H1 (cell line): ENCODE measurements at regions not wholly inside any gene's neighbourhood (a gene's known extent, or its start where the extent isn't known, plus 50 kb on each side); places are given as distances from the start of the nearest gene placed in this dataset.

Experiments used
- CTCF ChIA-PET: fragments of 300-600 bp; sonication (Branson Sonifier 250); formaldehyde crosslinking; loops from one replicate; lab custom pipeline; 2021; ENCODE audit not compliant: partially characterized antibody; lab: Charles Lee
- POLR2A ChIA-PET: fragments of 300-600 bp; sonication (Branson Sonifier 250); formaldehyde crosslinking; loops from one replicate; lab custom pipeline; 2021; ENCODE audit warnings: inconsistent platforms; ENCODE audit not compliant: partially characterized antibody; lab: Charles Lee
- DNase-seq, 2 experiments: peaks; one replicate each; pipeline versions ENCODE4 v3.0.0 to v3.0.0-alpha.2; 2010 to 2022; ENCODE audit warnings: low spot score in 2 of 2, low read depth in 1 of 2, mixed read lengths in 1 of 2
- FAIRE-seq: peaks from 2 replicates; lab custom pipeline; 2011; peaks lifted over from hg19 to GRCh38; lab: Jason Lieb, UNC
- H2AFZ ChIP-seq: 2 replicates; pipeline ENCODE4 v1.8.1; 2012; ENCODE audit warnings: low read length, inconsistent platforms
- H2AK5ac ChIP-seq: 2 replicates; pipeline ENCODE4 v1.6.1; 2013; ENCODE audit warnings: low read depth, low read length
- H2BK120ac ChIP-seq: replicated peaks from 2 replicates; pipeline ENCODE3; 2013; ENCODE audit warnings: low read depth, low read length, inconsistent platforms
- H2BK12ac ChIP-seq: 2 replicates; pipeline ENCODE4 v1.6.1; 2013; ENCODE audit warnings: low read depth, low read length
- H2BK15ac ChIP-seq: 2 replicates; pipeline ENCODE4 v1.6.1; 2013; ENCODE audit warnings: low read length
- H2BK20ac ChIP-seq: 2 replicates; pipeline ENCODE4 v1.6.1; 2013; ENCODE audit warnings: low read length
- H2BK5ac ChIP-seq: 2 replicates; pipeline ENCODE4 v1.6.1; 2013; ENCODE audit warnings: low read depth, low read length
- H3K14ac ChIP-seq: 2 replicates; pipeline ENCODE4 v1.6.1; 2013; ENCODE audit warnings: inconsistent platforms; ENCODE audit not compliant: insufficient read length
- H3K18ac ChIP-seq: 2 replicates; pipeline ENCODE4 v1.6.1; 2013; ENCODE audit warnings: low read length; ENCODE audit errors: extremely low read depth
- H3K23ac ChIP-seq: 2 replicates; pipeline ENCODE4 v1.6.1; 2013; ENCODE audit warnings: inconsistent platforms; ENCODE audit not compliant: insufficient read length
- H3K23me2 ChIP-seq: 2 replicates; pipeline ENCODE4 v1.6.1; 2013; ENCODE audit warnings: low read depth, low read length
- H3K27ac ChIP-seq: 2 replicates; pipeline ENCODE4 v1.6.1; 2011; ENCODE audit warnings: low read depth, low read length, inconsistent platforms
- H3K27me3 ChIP-seq, 4 experiments: replicated peaks in 1 of 4; 1 replicate in 1 of 4; 2 replicates in 3 of 4; pipeline versions ENCODE4 v1.6.1 to v1.8.1; 2011 to 2013; ENCODE audit warnings: low read length in 3 of 4, mild to moderate bottlenecking in 3 of 4, inconsistent platforms in 2 of 4, mixed read lengths in 2 of 4, moderate library complexity in 1 of 4; ENCODE audit not compliant: control insufficient read depth in 3 of 4, insufficient read depth in 3 of 4; ENCODE audit errors: extremely low read depth in 1 of 4
- H3K36me3 ChIP-seq, 4 experiments: 2 replicates each; pipeline versions ENCODE4 v1.6.1 to v1.8.1; 2011 to 2013; ENCODE audit warnings: mild to moderate bottlenecking in 4 of 4, low read length in 3 of 4, moderate library complexity in 2 of 4, control low read depth in 1 of 4, inconsistent platforms in 1 of 4; ENCODE audit not compliant: insufficient read depth in 4 of 4, control insufficient read depth in 2 of 4
- H3K4ac ChIP-seq: replicated peaks from 2 replicates; pipeline ENCODE3; 2013; ENCODE audit warnings: low read length, low read depth, mixed read lengths, inconsistent platforms; ENCODE audit not compliant: insufficient read length
- H3K4me1 ChIP-seq, 4 experiments: replicated peaks in 1 of 4; 1 replicate in 1 of 4; 2 replicates in 3 of 4; pipeline versions ENCODE4 v1.6.1 to v1.8.1; 2011 to 2013; ENCODE audit warnings: low read length in 3 of 4, inconsistent platforms in 2 of 4, mixed read lengths in 1 of 4; ENCODE audit not compliant: insufficient read depth in 4 of 4, control insufficient read depth in 3 of 4
- H3K4me2 ChIP-seq, 2 experiments: 2 replicates each; pipeline versions ENCODE4 v1.6.1 to v1.8.1; 2011 to 2013; ENCODE audit warnings: low read depth in 2 of 2, low read length in 2 of 2, control low read depth in 1 of 2, inconsistent platforms in 1 of 2, mild to moderate bottlenecking in 1 of 2; ENCODE audit not compliant: insufficient read depth in 1 of 2
- H3K4me3 ChIP-seq, 4 experiments: fragments of 200-600, 300-600 bp in 1 of 4; sonication (generic), shearing (Covaris generic), sonication (Bioruptor Twin) in 1 of 4; 2 replicates each; pipeline versions ENCODE4 v1.5.1 to v1.8.1; 2011 to 2016; ENCODE audit warnings: low read length in 4 of 4, low read depth in 3 of 4, control low read depth in 2 of 4, inconsistent platforms in 2 of 4, mild to moderate bottlenecking in 2 of 4, mixed read lengths in 1 of 4, moderate library complexity in 1 of 4; ENCODE audit not compliant: insufficient read depth in 2 of 4; ENCODE audit errors: extremely low read depth in 1 of 4
- H3K56ac ChIP-seq: replicated peaks from 2 replicates; pipeline ENCODE3; 2013; ENCODE audit warnings: low read depth, mild to moderate bottlenecking, mixed read lengths, low read length, inconsistent platforms; ENCODE audit not compliant: insufficient read length
- H3K79me1 ChIP-seq: 2 replicates; pipeline ENCODE4 v1.6.1; 2013; ENCODE audit warnings: low read depth, low read length, control low read depth
- H3K79me2 ChIP-seq, 2 experiments: 2 replicates each; pipeline versions ENCODE4 v1.6.1 to v1.8.1; 2012 to 2013; ENCODE audit warnings: low read length in 2 of 2, mild to moderate bottlenecking in 2 of 2, inconsistent platforms in 1 of 2; ENCODE audit not compliant: insufficient read depth in 2 of 2, control insufficient read depth in 1 of 2
- H3K9ac ChIP-seq, 4 experiments: replicated peaks in 1 of 4; 1 replicate in 1 of 4; 2 replicates in 3 of 4; pipeline versions ENCODE4 v1.6.1 to v1.8.1; 2011 to 2013; ENCODE audit warnings: low read depth in 3 of 4, low read length in 3 of 4, control low read depth in 2 of 4, mild to moderate bottlenecking in 2 of 4, moderate library complexity in 2 of 4, inconsistent platforms in 1 of 4; ENCODE audit errors: extremely low read depth in 1 of 4
- H3K9me3 ChIP-seq, 2 experiments: 2 replicates each; pipeline versions ENCODE4 v1.6.1 to v1.8.1; 2012 to 2013; ENCODE audit warnings: mild to moderate bottlenecking in 2 of 2, moderate library complexity in 2 of 2, control low read depth in 1 of 2, inconsistent platforms in 1 of 2, low read depth in 1 of 2, low read length in 1 of 2, mixed read lengths in 1 of 2; ENCODE audit not compliant: insufficient read depth in 2 of 2
- H4K20me1 ChIP-seq, 2 experiments: replicated peaks in 1 of 2; 2 replicates each; pipeline versions ENCODE3 to v1.8.1; 2011 to 2013; ENCODE audit warnings: inconsistent platforms in 2 of 2, low read length in 2 of 2, mild to moderate bottlenecking in 1 of 2; ENCODE audit not compliant: insufficient read depth in 2 of 2, control insufficient read depth in 1 of 2
- H4K5ac ChIP-seq: 2 replicates; pipeline ENCODE4 v1.6.1; 2013; ENCODE audit warnings: low read length, low read depth, mixed read lengths, inconsistent platforms; ENCODE audit not compliant: insufficient read length
- H4K8ac ChIP-seq: 2 replicates; pipeline ENCODE4 v1.8.0; 2013; ENCODE audit warnings: mild to moderate bottlenecking, moderate library complexity, low read length, inconsistent platforms; ENCODE audit not compliant: insufficient read depth; ENCODE audit errors: extremely low read depth
- H4K91ac ChIP-seq: replicated peaks from 2 replicates; pipeline ENCODE3; 2013; ENCODE audit warnings: low read length, mixed read lengths, inconsistent platforms; ENCODE audit not compliant: insufficient read length
- ASH2L ChIP-seq: fragments of 200-600, 300-600 bp; sonication (generic); IDR thresholded peaks from one replicate; pipeline ENCODE4 v1.7.1; 2017; ENCODE audit warnings: low read length
- HDAC2 ChIP-seq, 2 experiments: fragments of 300-600 bp in 1 of 2; sonication (generic) in 1 of 2; IDR thresholded peaks; 2 replicates each; pipeline ENCODE4 v1.6.1; 2011 to 2012; ENCODE audit warnings: low read depth in 2 of 2, low read length in 2 of 2, mild to moderate bottlenecking in 2 of 2, moderate library complexity in 2 of 2, borderline replicate concordance in 1 of 2, inconsistent platforms in 1 of 2
- WGBS, 2 experiments: shearing (Covaris generic) in 1 of 2; methylation state at CpG; one replicate each; pipeline versions ENCODE4 v1.1.6 to v1.1.7; 2013 to 2015; ENCODE audit warnings: low lambda C conversion rate in 2 of 2, mixed read lengths in 2 of 2, inconsistent platforms in 1 of 2, low coverage in 1 of 2, missing lambda C conversion rate in 1 of 2; ENCODE audit not compliant: insufficient replicate concordance in 2 of 2, insufficient coverage in 1 of 2, insufficient read length in 1 of 2; ENCODE audit errors: extremely low coverage in 1 of 2, missing lambda C conversion rate in 1 of 2; 5-methylcytosine and 5-hydroxymethylcytosine counted together

- no peaks in the 10 kb centered on the region for H3K79me1 ChIP-seq
- no peak overlapping the region for H3K4me2 ChIP-seq
- H4K5ac ChIP-seq, result no peak overlapping the region
- no peak overlapping the region for H2BK20ac ChIP-seq
- no peaks in the 10 kb centered on the region for H3K79me2 ChIP-seq
- no peak overlapping the region for H3K27ac ChIP-seq
- no peak overlapping the region for H2BK12ac ChIP-seq
- 89% methylated on average over 1 of the region's 1 CpG; no CpG with 5 or more reads in 1 of the 2 experiments for WGBS, 2 experiments
- DNase-seq, result no peak
- no peak overlapping the region for H3K56ac ChIP-seq
- no peaks in the 10 kb centered on the region for H3K36me3 ChIP-seq
- H3K9ac ChIP-seq, result no peak overlapping the region
- no peak overlapping the region for H3K18ac ChIP-seq
- no peak overlapping the region for H2BK5ac ChIP-seq
- H2BK15ac ChIP-seq, result no peak overlapping the region
- H3K4me1 ChIP-seq, result no peaks in the 10 kb centered on the region
- no peak overlapping the region for H4K8ac ChIP-seq
- no peak overlapping the region for H3K14ac ChIP-seq
- H3K4ac ChIP-seq, result no peak overlapping the region
- no peaks in the 10 kb centered on the region for H4K20me1 ChIP-seq
- no peaks in the 10 kb centered on the region for H3K23me2 ChIP-seq
- H3K4me3 ChIP-seq, result no peak overlapping the region
- no peak overlapping the region for H4K91ac ChIP-seq
- FAIRE-seq, result no peak
- CTCF ChIA-PET, result no interaction called here
- H2BK120ac ChIP-seq, result no peak overlapping the region
- H2AFZ ChIP-seq, result no peak overlapping the region
- no peak for TF ChIP-seq HDAC2 (IDR thresholded peaks at IDR 0.05; ENCODE audit: borderline replicate concordance in 1 of 2, low read depth in 2 of 2, low read length in 2 of 2)
- no peak for TF ChIP-seq ASH2L
- no peak overlapping the region for H3K23ac ChIP-seq
- H3K27me3 ChIP-seq, result no peaks in the 10 kb centered on the region
- H3K9me3 ChIP-seq, result no peaks in the 10 kb centered on the region
- H2AK5ac ChIP-seq, result no peak overlapping the region
- POLR2A ChIA-PET, result interaction anchor here (0.7 kb wide), 1 partner anchor 48 kb away, joined by 3 read pairs; no protein-coding TSS in a partner anchor
Observed at GRCh38 chr16:77085981-77086380, 105.0 kb upstream of the MON1B start.
